ENCODE measurements at regions not wholly inside any gene's neighbourhood (a gene's known extent, or its start where the extent isn't known, plus 50 kb on each side); places are given as distances from the start of the nearest gene placed in this dataset.

- no peak overlapping the region for H3K4me3 ChIP-seq
- SMC1A ChIA-PET (ENCODE audit: uncharacterized antibody, unreplicated experiment): no interaction called here
- no peaks in the 10 kb centered on the region for H3K9me3 ChIP-seq (replicated peaks; ENCODE audit: control insufficient read depth, insufficient read depth, low read length)
- no peak overlapping the region for H2AFZ ChIP-seq (ENCODE audit: control insufficient read depth, low read depth, low read length)
- H3K4me2 ChIP-seq (ENCODE audit: control insufficient read depth, insufficient read depth): no peak overlapping the region
- POLR2A ChIA-PET: no interaction called here
- intact Hi-C loops (cut with micrococcal nuclease; ENCODE audit: unreplicated experiment): no loop called here
- TF ChIP-seq IRF5 (IDR thresholded peaks at IDR 0.05; ENCODE audit: borderline replicate concordance) (no peak), ZNF622 (IDR thresholded peaks at IDR 0.05) (no peak), MYC (IDR thresholded peaks at IDR 0.05; ENCODE audit: insufficient read depth, insufficient read length, insufficient replicate concordance, low read length, severe bottlenecking) (no peak), SRF (IDR thresholded peaks at IDR 0.05; ENCODE audit: low read depth in 2 of 2, low read length in 2 of 2) (no peak)
- no peaks in the 10 kb centered on the region for H3K4me1 ChIP-seq (ENCODE audit: control insufficient read depth, insufficient read depth, low read length)
- no peaks in the 10 kb centered on the region for H4K20me1 ChIP-seq (ENCODE audit: control insufficient read depth, insufficient read depth)
- ATAC-seq (no peak), DNase-seq (ENCODE audit: low read depth, low spot score) (no peak), FAIRE-seq (no peak)
- CTCF ChIA-PET: interaction anchor here (0.6 kb wide), 1 partner anchor 1973 kb away, joined by 3 read pairs; no protein-coding TSS in a partner anchor
- BruUV-seq (replicated peaks): no TSS peak
- H3K27ac ChIP-seq (ENCODE audit: control insufficient read depth, insufficient read depth): no peak overlapping the region
- H3K27me3 ChIP-seq (replicated peaks in 1 of 2; ENCODE audit: control insufficient read depth in 2 of 2, insufficient read depth in 2 of 2, low read length in 1 of 2): no peaks in the 10 kb centered on the region
- no peaks in the 10 kb centered on the region for H3K36me3 ChIP-seq (ENCODE audit: control insufficient read depth in 2 of 2, insufficient read depth in 2 of 2, low read length in 1 of 2)
- in situ Hi-C loops (cut with MboI): no loop called here
- 30% methylated on average over 7 of the region's 7 CpGs for WGBS (ENCODE audit: insufficient coverage, insufficient replicate concordance, low lambda C conversion rate, missing lambda C conversion rate)
- H3K79me2 ChIP-seq (ENCODE audit: control insufficient read depth, insufficient read depth, low read length): no peaks in the 10 kb centered on the region
- RAD21 ChIA-PET (ENCODE audit: unreplicated experiment): no interaction called here
- no peak overlapping the region for H3K9ac ChIP-seq (ENCODE audit: control insufficient read depth, insufficient read depth, low read length)
Observed at GRCh38 chr11:127931803-127932202, 655.6 kb downstream of the ETS1 start.

GRCh38 chr11:127926721-127927120 is 660.6 kb downstream of the ETS1 start:
- Histone ChIP-seq H3K9me3 (replicated peaks; ENCODE audit: control insufficient read depth, insufficient read depth, low read length) (no peaks in the 10 kb centered on the region), H3K27ac (ENCODE audit: control insufficient read depth, insufficient read depth) (no peak overlapping the region), H3K79me2 (ENCODE audit: control insufficient read depth, insufficient read depth, low read length) (no peaks in the 10 kb centered on the region), H3K27me3 (replicated peaks in 1 of 2; ENCODE audit: control insufficient read depth in 2 of 2, insufficient read depth in 2 of 2, low read length in 1 of 2) (no peaks in the 10 kb centered on the region), H3K9ac (ENCODE audit: control insufficient read depth, insufficient read depth, low read length) (no peak overlapping the region), H3K4me3 (no peak overlapping the region), H3K4me1 (ENCODE audit: control insufficient read depth, insufficient read depth, low read length) (no peaks in the 10 kb centered on the region), H4K20me1 (ENCODE audit: control insufficient read depth, insufficient read depth) (no peaks in the 10 kb centered on the region), H2AFZ (ENCODE audit: control insufficient read depth, low read depth, low read length) (no peak overlapping the region), H3K36me3 (ENCODE audit: control insufficient read depth in 2 of 2, insufficient read depth in 2 of 2, low read length in 1 of 2) (no peaks in the 10 kb centered on the region), H3K4me2 (ENCODE audit: control insufficient read depth, insufficient read depth) (no peak overlapping the region)
- TF ChIP-seq IKZF1 (conservative IDR thresholded peaks at IDR 0.05): no peak
- 60% methylated on average over 8 of the region's 8 CpGs for WGBS (ENCODE audit: insufficient coverage, insufficient replicate concordance, low lambda C conversion rate, missing lambda C conversion rate)
- no peak for ATAC-seq
- ChIA-PET POLR2A (no interaction called here), RAD21 (ENCODE audit: unreplicated experiment) (no interaction called here), CTCF (no interaction called here), SMC1A (ENCODE audit: uncharacterized antibody, unreplicated experiment) (no interaction called here)
- in situ Hi-C loops (cut with MboI): no loop called here
- DNase-seq (ENCODE audit: low read depth, low spot score): no peak
- intact Hi-C loops (cut with micrococcal nuclease; ENCODE audit: unreplicated experiment): no loop called here
- no TSS peak for BruUV-seq (replicated peaks)
- FAIRE-seq: no peak

Data from GM12878 (cell line).